Hematopoietic multipotent progenitor cell treated with erythropoietin and hydrocortisone succinate and interleukin-3 and kit ligand, for 6 days (in vitro differentiated cells): ENCODE measurements at regions not wholly inside any gene's neighbourhood (a gene's known extent, or its start where the extent isn't known, plus 50 kb on each side); places are given as distances from the start of the nearest gene placed in this dataset.

Experiments used
- DNase-seq: peaks from one replicate; pipeline ENCODE4 v3.0.0-alpha.2; 2015

- no peak for DNase-seq
Measured at GRCh38 chr15:79230766-79231165, 51.8 kb upstream of the ANKRD34C start.

GRCh38 chr15:79222808-79223207, 59.7 kb upstream of the ANKRD34C start:
- DNase-seq: no peak

DNA sequence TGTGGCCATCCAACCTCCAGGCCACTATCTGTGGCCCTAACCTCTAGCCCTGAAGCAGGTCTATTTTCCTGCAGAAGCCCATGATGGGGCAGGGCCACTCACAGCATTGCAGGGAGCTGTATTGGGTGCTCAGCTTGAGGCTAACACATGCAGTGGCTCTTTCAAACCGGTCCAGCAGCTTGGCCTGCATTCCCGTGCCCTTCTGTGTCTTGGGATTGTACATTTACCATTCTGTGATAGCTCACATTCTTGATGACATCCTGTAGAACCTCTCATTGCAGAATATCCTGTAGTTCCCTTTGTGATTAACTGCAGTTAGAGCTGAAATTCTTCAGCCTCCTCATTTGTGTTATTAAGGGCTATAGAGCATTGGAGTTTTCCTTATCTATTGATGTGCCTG, 60.8 kb upstream of the ANKRD34C start:
- DNase-seq: no peak

DNA sequence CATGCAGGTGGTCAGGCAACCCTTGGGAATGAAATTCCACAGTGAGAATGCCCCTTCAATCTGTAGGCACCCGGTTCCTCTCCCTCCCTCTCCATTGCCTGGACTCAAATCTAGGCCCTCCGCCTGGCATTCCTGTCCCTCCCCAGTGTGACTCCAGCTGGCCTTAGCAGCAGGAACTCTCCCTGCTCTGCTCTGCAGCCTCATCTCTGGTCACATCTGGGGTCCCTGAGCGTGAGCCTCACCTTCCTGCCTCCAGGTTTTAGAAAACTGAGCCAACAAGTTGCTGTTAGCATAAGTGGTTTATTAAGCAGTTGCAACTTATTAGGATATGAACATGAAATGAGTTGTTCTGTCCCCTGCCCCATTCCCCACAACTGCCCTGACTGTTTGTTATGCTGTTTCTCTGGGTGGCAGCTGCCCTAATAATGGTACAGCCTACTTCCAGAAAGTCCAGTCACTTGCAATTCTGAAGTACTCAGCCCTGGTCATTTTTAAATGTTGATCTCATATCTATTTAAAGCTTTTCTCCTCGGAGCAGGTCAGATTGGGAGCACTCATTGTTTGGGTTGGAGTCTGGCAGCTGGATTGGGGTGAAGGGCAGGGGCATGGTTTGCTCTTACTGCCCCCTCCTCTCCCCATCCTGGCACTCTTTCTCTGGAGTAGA, 63.0 kb upstream of the ANKRD34C start:
- no peak for DNase-seq

DNA sequence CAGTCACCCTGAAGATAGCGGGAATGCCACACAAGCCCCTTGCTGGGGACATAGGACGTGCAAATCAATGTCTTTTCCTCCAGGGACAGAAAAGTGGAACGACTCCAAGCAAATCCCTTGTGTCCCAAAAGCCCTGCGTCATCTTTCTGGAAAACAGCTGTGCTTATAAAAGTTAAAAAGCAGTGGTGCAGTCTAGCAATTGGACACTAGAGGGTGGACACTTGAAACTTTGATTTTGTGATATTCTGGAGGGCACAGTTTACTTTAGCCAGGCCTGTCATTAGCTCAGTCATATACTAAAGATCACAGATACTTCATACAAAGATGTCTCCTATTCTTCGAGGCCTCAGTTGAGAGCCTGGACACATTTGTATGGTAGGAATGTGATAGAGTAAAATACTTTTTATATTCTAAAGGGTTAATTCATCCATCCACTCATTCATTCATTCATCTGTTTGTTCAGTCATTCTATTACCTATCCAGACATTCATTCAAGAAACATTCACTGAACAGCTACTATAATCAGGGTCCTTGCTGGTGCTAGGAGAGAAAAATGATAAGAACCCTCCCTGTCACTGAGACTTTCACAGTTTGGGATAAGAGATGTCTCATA, 63.8 kb upstream of the ANKRD34C start:
- no peak for DNase-seq

DNA sequence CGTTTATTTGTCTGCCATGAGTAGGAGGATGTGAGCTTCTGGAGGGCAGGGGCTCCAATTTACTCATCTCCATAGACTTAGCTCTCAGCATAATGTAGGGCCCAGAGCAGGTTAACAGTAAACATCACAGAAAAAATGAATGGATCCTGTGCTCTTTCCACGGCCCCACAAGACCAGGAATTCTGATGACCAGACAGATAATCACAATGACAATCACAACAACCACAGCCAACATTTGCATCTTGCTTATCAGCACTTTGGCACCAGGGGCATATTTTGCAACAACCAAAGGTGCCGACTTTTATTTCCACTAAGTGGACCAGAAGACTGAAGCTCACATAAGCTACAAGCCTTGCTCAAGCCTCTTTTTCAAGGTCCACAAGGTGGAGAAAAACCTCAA, 68.9 kb upstream of the ANKRD34C start:
- DNase-seq: no peak

DNA sequence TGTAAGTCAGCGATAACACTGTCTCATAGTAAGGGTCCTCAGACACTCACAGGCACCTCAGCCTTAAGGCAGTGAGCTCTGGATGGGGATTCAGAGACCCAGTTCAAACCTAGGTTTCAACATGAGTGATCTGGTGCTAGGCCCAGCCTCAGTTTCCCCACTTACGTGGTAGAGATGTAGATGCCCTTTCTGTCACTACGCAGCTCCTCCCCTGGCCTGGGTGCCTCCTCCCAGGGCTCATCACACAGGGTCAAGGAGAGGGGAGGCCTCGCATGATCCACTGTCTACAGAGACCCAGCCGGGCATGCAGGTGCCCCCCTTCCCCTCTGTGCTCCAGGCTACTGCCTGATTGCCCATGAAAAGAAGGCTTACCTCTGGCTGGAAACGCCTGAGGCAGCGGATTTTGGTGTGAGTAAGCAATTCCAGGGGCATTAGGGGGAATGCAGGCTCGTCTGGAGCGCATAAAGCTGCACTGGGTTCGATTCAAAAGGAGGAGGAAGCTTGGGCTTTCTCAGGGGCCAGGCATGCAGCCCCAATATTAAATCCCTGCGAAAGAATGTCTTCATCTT, 69.8 kb upstream of the ANKRD34C start:
- no peak for DNase-seq

- no peak for DNase-seq
Measured at GRCh38 chr15:79211481-79211880, 71.0 kb upstream of the ANKRD34C start.

DNA sequence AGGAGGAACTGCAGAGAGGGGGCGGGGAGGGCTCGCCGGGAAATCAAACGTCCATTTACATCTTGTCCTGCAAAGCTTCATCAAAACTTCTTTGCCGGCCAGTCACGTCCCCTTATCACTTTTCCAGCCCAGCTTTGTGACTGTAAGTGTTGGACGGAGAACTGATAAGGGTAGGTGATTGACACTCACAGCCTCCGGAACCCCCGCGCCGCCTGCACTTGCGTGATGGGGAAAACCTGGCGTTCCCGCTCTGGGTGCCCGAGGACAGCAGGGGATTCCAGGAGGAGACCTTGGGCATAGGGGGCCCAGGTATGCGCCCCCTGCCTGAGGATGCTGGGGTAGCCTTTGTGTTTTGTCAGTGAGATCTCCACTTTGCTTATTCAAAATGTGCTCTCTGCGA, 72.8 kb upstream of the ANKRD34C start:
- no peak for DNase-seq

GRCh38 chr15:79209116-79209515, 73.4 kb upstream of the ANKRD34C start:
- DNase-seq: no peak

DNA sequence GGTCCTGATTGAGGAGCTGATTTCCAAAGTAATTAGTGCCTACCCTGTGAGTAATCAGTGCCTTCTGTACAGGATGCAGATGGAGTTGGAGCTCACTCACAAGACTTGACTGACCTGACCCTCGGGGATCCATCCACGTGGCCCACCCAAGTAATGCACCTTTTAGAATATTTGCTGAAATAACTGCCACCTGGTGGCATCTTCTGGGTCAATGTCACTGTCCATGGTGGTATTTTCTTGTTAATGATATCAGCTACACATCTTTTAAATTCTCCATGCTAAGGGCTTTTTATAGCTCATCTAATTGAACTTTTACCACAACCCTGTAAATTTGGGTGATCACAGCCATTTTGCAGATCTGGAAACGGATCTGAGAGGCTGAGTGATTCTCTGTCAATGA, 74.3 kb upstream of the ANKRD34C start:
- peak; percentile 11 for DNase-seq

GRCh38 chr15:79206940-79207339, 75.6 kb upstream of the ANKRD34C start:
- no peak for DNase-seq

DNA sequence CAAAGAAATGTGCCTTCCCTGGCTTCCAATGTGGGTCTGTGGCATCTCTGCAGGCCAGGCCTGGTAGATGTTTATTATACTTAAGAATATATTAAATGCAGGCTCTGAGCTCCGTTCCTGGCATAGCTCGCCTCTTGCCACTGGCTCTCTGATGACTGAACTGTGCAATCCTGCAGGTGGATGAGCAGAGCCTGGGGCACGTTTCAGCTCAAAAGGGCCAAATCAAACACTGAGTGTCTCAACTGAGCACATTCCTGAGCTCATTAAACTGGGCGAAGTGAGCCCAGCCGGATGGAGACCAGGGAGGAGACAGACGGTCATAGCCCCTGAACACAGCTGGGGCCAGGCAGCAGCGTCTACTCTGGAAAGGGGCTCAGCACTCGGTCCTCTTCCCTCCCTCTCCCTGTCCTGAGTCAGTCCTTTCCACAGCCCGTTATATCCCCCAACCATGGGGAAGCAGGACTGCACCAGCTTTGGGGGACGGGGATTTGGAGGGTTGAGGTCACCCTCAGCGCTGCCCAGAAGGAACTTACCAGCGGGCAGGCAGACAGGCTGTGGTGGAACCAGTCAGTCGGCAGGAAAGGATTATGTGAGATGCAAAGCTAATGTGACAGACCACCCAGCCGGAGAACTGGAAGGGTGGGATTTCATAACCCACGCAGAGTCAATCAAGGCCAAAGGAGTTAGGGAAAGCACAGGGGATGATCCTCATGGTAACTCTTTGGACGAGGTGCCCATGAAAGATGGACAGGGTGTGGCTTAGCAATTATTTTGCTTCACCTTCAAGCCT, 77.4 kb upstream of the ANKRD34C start:
- DNase-seq: no peak

DNA sequence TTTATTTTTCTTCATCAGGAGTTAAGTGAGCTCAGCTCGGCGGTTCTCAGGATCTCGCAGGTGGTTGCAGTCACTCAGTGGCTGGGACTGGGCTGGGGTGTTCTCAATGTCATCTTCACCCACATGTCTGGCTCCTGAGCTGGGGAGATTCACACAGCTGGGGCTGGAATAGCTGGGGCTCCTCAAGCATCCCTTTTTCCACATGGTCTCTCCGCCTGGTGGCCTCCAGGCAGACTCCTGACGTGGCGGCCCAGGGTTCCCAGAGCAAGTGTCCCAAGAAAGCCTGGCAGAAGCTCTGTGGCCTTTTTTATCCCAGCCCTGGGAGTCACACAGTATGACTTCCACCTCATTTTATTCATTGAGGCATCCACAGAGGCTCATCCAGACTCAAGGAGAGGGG, 84.1 kb upstream of the ANKRD34C start:
- no peak for DNase-seq

GRCh38 chr15:79197285-79197684, 85.2 kb upstream of the ANKRD34C start:
- DNase-seq: no peak

DNA sequence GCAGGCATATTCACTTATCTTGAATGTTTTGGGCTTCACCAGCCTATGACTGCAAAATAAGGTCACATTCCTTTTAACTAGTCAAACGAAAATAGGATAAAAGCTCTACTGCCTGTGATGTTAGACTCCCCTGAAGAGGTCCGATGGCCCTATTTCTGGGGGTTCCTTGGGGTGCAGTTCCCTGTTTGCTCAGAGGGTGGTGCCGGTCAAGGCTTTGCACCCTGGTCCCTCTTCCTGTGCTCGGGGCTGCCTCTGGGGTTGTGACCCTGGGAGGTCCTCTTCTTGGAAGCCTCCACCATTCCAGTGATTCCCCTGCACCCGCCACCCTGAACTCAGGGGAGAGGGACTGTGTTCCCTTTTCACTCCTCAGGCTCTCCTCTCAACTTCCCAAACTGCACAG, 86.7 kb upstream of the ANKRD34C start:
- DNase-seq: no peak

DNA sequence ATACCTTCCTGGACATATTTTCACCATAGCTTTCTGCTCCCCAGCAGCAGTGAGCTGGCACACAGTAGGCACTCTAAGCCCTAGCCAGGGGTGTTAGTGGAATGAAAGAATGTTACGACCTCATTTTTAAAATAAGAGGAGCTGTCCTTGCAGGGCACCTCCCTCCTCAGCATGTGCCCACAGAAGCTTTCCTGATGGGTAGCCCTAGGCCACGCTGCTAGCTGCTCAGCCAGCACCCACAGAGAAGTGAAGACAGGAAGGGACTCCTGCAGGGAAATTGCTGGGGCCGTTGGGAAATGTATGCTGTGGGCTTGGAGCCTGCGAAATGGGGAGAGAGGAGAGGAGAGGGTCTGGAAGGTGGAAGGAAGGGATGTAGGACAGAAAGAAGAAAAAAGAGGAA, 87.3 kb upstream of the ANKRD34C start:
- no peak for DNase-seq

DNA sequence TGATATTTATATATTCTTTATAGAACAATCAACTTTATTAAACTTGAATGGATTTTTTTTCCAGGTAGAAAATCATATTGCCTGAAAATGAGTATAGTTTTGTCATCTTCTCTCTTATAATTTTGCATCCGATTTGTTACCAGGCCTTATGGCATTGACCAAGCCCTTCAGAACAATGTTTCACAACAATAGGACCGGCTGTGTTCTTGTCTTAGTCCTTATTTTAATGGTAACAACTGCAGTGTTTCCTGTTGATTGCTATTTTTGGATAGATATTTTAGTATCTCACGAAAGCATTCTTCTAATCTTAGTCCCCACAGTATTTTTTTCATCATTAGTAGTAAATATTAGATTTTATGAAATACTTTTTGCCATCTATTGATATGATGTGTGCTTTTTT, 88.1 kb upstream of the ANKRD34C start:
- no peak for DNase-seq

DNA sequence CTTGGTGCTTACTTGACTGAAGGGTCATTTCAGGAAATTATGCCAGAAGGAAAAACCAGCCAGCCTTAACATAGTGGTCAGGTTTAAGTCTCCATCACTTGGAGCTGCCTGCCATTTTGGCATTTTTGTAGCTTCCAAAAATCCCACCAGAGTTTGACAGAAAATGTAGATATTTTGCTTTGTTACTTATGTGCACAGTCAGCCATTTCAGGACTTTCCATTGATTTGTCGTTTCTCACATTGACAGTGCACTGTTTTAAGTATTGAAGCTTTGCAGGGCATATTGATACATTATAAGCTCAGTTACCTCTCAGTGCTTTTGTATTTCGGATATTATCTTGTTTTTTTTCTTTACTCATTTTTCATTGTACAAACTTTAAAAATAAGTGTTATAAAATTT, 89.0 kb upstream of the ANKRD34C start:
- DNase-seq: no peak

- DNase-seq: no peak
Measured at GRCh38 chr15:79193103-79193502, 89.4 kb upstream of the ANKRD34C start.

DNA sequence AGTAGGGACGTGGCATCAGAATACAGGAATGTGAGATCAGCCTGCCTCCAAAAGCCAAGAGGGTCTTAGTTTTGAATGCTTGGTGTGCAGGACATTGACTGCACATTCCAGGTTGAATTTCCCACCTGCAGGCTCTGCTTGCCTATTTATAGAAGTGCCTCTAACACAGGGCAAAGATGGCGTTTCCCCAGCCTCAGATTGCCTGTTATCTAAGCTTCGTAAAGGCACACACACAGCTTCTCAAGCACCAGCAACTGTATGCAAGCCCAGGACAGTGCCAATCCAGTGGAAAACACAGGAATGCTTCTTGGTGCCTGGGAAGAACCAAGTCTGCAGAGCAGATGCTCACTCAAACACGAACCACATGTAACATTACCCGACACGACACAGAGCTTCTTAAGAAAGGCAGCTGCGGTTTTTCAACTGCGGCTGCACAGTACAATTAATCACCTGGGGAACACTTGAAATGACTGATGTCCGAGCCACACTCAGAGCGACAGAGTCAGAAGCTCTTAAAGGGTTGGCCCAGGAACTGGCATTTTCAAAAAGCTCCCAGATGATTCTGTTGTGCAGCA, 90.0 kb upstream of the ANKRD34C start:
- DNase-seq: no peak

DNA sequence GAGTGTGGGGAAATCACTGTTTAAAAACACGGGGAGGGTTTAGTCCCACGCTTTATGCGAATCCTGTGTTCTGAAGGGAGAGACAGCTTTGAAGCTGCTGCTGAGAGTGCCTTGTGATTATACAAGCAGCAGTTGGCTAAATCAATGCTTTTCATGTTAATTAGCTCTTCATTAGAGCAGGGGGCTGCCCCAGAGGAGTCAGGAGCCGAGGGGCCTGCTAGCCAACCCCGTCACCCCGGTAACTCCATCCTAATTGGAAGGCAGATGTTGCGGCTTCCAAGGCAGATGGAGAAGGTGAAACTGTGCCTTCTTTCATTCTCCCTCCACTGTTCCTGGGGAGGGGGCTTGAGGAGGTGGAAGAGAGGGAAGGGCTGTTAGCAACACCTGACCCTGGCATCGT, 92.4 kb upstream of the ANKRD34C start:
- no peak for DNase-seq

DNA sequence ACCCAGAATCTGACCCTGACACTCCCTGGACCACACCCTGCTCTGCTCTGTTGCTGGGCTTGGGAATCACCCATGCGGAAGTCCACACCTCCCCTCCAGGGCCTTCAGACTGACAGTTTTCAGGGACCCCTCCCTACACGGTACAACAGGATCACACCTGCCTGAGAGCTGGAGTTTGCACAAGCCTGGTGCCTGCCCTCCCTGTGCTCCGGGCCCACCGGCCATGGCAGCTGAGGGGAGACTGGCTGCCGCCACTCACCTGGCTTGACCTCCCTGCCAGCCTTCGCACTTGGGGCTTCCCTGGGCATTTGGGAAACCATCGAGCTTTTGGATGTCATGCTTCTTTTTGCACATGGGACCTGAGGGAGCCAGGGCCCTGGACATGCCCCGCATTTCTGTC, 95.9 kb upstream of the ANKRD34C start:
- no peak for DNase-seq

DNA sequence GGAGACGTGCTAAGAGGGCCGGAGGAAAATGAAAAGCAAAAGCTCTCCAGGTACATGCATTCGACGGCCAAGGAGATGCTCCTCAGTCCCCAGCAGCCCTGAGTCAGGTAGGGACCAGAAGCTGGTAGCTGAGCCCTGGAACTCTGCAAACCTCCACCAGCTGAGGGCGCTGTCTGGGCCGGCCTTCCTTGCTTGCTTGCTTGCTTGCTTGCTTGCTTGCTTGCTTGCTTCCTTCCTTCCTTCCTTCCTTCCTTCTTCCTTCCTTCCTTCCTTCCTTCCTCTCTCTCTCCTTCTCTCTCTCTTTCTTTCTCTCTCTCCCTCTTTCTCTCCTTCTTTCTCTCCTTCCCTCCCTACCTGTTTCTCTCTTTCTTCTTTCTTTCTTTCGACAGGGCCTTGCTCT, 94.6 kb upstream of the RASGRF1 start:
- DNase-seq: peak; percentile 43
